ENCODE measurements at regions not wholly inside any gene's neighbourhood (a gene's known extent, or its start where the extent isn't known, plus 50 kb on each side); places are given as distances from the start of the nearest gene placed in this dataset.

DNA sequence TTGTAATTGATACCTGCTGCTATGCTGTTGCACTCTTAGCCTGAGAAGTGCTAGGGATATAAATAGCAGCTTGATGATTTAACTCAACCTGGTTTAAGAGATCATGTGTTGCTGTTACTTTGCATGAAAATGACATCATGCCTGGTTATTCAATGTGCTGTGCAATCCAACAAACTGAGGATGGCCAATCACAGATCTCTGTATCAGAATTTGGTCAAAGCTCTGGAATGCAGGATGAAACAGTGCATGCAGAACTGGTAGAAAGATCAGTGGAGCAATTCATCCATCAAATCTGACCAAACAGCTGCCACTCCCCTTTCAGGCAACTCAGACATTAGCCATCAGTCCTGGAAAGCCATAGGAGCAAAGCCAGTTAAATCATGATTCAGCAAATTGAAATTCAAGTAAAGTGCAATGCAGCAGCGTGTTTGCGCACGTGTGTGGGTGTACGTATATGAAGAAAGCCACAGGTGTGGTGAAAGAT is 160.3 kb upstream of the RASGEF1B start:
- WGBS, 2 donors, result 76 to 87% methylated on average over 4 of the region's 4 CpGs
- ATAC-seq, result peak in 6 of 8 donors; percentile 62 to 80 (median 68)
- intact Hi-C loops (cut with DNase I), result no loop called here

DNA sequence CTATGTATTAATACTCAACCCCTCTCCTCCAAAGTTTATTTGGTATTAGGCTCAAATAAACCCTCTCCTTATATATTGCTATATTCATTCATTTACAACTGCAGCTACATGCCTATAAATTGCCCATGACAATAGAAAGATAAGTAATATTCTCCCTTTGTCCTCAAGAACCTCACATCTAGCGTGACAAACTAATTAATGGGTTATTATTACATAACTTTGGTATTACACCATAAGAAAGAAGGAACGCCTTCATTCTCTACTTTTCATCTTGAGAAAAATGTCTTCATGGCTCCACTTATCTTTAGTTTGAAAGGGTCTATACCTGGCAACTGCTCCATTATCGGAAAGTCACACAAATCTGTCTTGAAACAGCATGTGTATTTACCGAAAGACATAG is 157.7 kb upstream of the RASGEF1B start:
- DNase-seq (no peak), ATAC-seq (no peak)
- TF ChIP-seq CTCF (IDR thresholded peaks at IDR 0.05), result no peak
- WGBS, 2 donors, result 69% methylated on average over 4 of the region's 4 CpGs
- no peaks in the 10 kb centered on the region for H3K36me3 ChIP-seq
- H3K9me3 ChIP-seq, result no peaks in the 10 kb centered on the region
- no peaks in the 10 kb centered on the region for H3K27me3 ChIP-seq
- intact Hi-C loops (cut with DNase I), result no loop called here
- H3K4me1 ChIP-seq, result peaks cover 0 to 12% (median 8%) of the 10 kb centered on the region in 9 donors
- H3K4me3 ChIP-seq, result no peak overlapping the region
- no peak overlapping the region for H3K27ac ChIP-seq

More for the DNA sequence above, 160.3 kb upstream of the RASGEF1B start:
- H3K27me3 ChIP-seq, result no peaks in the 10 kb centered on the region
- no peak for TF ChIP-seq CTCF (IDR thresholded peaks at IDR 0.05)
- H3K27ac ChIP-seq, result no peak overlapping the region
- no peak for DNase-seq
- no peaks in the 10 kb centered on the region for H3K36me3 ChIP-seq
- no peaks in the 10 kb centered on the region for H3K9me3 ChIP-seq
- peaks cover 0 to 23% (median 8%) of the 10 kb centered on the region in 9 donors for H3K4me1 ChIP-seq
- H3K4me3 ChIP-seq, result no peak overlapping the region

DNA sequence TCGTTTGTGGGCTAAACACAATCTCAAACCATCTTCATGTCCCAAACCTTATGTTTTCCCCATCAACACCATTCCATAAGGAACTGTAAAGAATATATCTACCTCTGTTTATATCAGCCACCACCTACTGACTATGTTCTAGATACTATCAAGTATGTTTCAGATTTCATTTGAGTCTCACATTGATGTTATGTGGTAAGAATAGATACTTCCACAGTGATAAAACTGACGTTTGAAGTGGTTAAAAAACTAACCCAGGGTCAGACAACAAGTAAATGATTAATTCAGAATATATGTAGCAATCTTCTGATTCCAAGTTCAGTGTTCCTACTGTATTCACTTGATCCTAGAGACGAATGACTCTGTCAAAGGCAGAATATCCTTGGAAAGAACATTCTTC is 156.8 kb upstream of the RASGEF1B start:
- ATAC-seq (no peak), DNase-seq (no peak)
- 67 to 69% methylated on average over 3 of the region's 3 CpGs for WGBS, 2 donors
- no peaks in the 10 kb centered on the region for H3K9me3 ChIP-seq
- intact Hi-C loops (cut with DNase I), result no loop called here
- no peak overlapping the region for H3K27ac ChIP-seq
- no peaks in the 10 kb centered on the region for H3K36me3 ChIP-seq
- H3K4me1 ChIP-seq, result peaks cover 0 to 12% (median 8%) of the 10 kb centered on the region in 9 donors
- H3K4me3 ChIP-seq, result no peak overlapping the region
- H3K27me3 ChIP-seq, result no peaks in the 10 kb centered on the region
- TF ChIP-seq CTCF (IDR thresholded peaks at IDR 0.05), result no peak

DNA sequence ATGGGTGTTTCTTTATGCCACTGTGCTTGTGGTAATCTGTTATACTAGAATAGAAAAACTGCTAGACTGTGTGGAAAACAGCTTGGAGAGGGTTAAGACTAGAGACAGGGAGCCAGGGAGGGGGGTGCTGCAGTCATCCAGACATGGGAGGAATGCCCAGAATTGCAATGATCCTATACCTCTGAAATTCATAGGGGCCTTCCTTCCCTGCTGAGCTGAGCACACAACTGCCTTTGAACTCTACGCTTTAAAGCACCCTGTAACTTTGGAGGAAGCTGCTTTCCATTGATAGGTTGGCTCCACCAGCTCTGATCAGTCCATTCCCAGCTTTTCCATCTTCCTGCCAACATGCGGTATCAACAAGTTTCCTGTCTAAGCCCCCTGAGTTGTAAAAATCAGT is 155.9 kb upstream of the RASGEF1B start:
- H3K9me3 ChIP-seq, result no peaks in the 10 kb centered on the region
- no peak overlapping the region for H3K4me3 ChIP-seq
- DNase-seq (no peak), ATAC-seq (no peak)
- intact Hi-C loops (cut with DNase I), result no loop called here
- no peak overlapping the region for H3K27ac ChIP-seq
- H3K4me1 ChIP-seq, result peaks cover 0 to 12% (median 8%) of the 10 kb centered on the region in 9 donors
- no peaks in the 10 kb centered on the region for H3K27me3 ChIP-seq
- WGBS, 2 donors, result 91 to 98% methylated on average over 2 of the region's 2 CpGs
- TF ChIP-seq CTCF (IDR thresholded peaks at IDR 0.05), result no peak
- no peaks in the 10 kb centered on the region for H3K36me3 ChIP-seq

All from heart right ventricle (tissue), 16 donors.